WTC11 (cell line): ENCODE measurements at regions not wholly inside any gene's neighbourhood (a gene's known extent, or its start where the extent isn't known, plus 50 kb on each side); places are given as distances from the start of the nearest gene placed in this dataset.
"Not testable (repeated sequence)": the region's sequence is repeated elsewhere in the genome, so short reads cannot be mapped to it uniquely, and the experiment has no call there.

ENCODE experiments used
- ATAC-seq: fragments of 200-7000 bp; cut with Tn5 transposase; 2 replicates; pipeline ENCODE4 v1.10.0; 2021; ENCODE audit warnings: mild to moderate bottlenecking, moderate library complexity
- CTCF ChIA-PET: fragments of 300-600 bp; sonication (Branson Sonifier 250); formaldehyde crosslinking; loops from one replicate; lab custom pipeline; 2021; ENCODE audit warnings: antibody characterized with exemption; lab: Charles Lee
- POLR2A ChIA-PET: fragments of 350-600 bp; sonication (Branson Sonifier 250); formaldehyde crosslinking; loops from one replicate; lab custom pipeline; 2021; ENCODE audit warnings: antibody characterized with exemption; lab: Charles Lee
- DNase-seq: peaks from one replicate; pipeline ENCODE4 v3.0.0; 2021; ENCODE audit warnings: low spot score
- H3K27ac Mint-ChIP-seq: 2 replicates; pipeline ENCODE4 v1.8.0; 2021; ENCODE audit warnings: mixed read lengths
- H3K27me3 Mint-ChIP-seq: 2 replicates; pipeline ENCODE4 v1.8.0; 2021; ENCODE audit warnings: low read depth, mild to moderate bottlenecking, moderate library complexity, mixed read lengths
- H3K36me3 Mint-ChIP-seq: 2 replicates; pipeline ENCODE4 v1.8.0; 2021; ENCODE audit warnings: mixed read lengths
- H3K4me1 Mint-ChIP-seq: 2 replicates; pipeline ENCODE4 v1.8.0; 2022; ENCODE audit warnings: mixed read lengths
- H3K4me3 Mint-ChIP-seq: 2 replicates; pipeline ENCODE4 v1.8.0; 2021; ENCODE audit warnings: mild to moderate bottlenecking, moderate library complexity, mixed read lengths
- H3K9me3 Mint-ChIP-seq: 2 replicates; pipeline ENCODE4 v1.8.0; 2021; ENCODE audit warnings: mixed read lengths
- FOXK1 ChIP-seq: sonication (generic); formaldehyde crosslinking; IDR thresholded peaks from 2 replicates; pipeline ENCODE4 v1.8.0; 2022; ENCODE audit warnings: mild to moderate bottlenecking, moderate library complexity, missing genetic modification reagents
- FOXP1 ChIP-seq: sonication (generic); formaldehyde crosslinking; IDR thresholded peaks from 2 replicates; pipeline ENCODE4 v1.8.0; 2022; ENCODE audit warnings: missing genetic modification reagents, mild to moderate bottlenecking, moderate library complexity, borderline replicate concordance
- HMGA2 ChIP-seq: fragments of 250-450 bp; sonication (Bioruptor Pico); IDR thresholded peaks from 2 replicates; pipeline ENCODE4 v1.4.0; 2021; ENCODE audit warnings: mild to moderate bottlenecking, moderate library complexity
- JUN ChIP-seq: sonication (generic); formaldehyde crosslinking; IDR thresholded peaks from 2 replicates; pipeline ENCODE4 v1.8.0; 2023; ENCODE audit warnings: mild to moderate bottlenecking, missing genetic modification reagents
- NR2C2 ChIP-seq: sonication (generic); formaldehyde crosslinking; IDR thresholded peaks from 2 replicates; pipeline ENCODE4 v1.8.0; 2022; ENCODE audit warnings: mild to moderate bottlenecking, missing genetic modification reagents
- PRRX2 ChIP-seq: fragments of 250-450 bp; sonication (Bioruptor Pico); IDR thresholded peaks from 2 replicates; pipeline ENCODE4 v1.8.0; 2021; ENCODE audit warnings: mild to moderate bottlenecking
- ZNF219 ChIP-seq: sonication (generic); formaldehyde crosslinking; IDR thresholded peaks from 2 replicates; pipeline ENCODE4 v1.8.0; 2023; ENCODE audit warnings: missing genetic modification reagents, mild to moderate bottlenecking, borderline replicate concordance
- ZNF396 ChIP-seq: fragments of 250-450 bp; sonication (Bioruptor Pico); IDR thresholded peaks from 2 replicates; pipeline ENCODE4 v1.8.0; 2021; ENCODE audit warnings: mild to moderate bottlenecking, moderate library complexity, borderline replicate concordance
- TF ChIP-seq, protein P1 (sequence below): sonication (generic); formaldehyde crosslinking; IDR thresholded peaks from 2 replicates; pipeline ENCODE4 v1.8.0; 2022; ENCODE audit warnings: mild to moderate bottlenecking, missing genetic modification reagents
- TF ChIP-seq, protein P2 (sequence below): sonication (generic); formaldehyde crosslinking; IDR thresholded peaks from 2 replicates; pipeline ENCODE4 v1.8.0; 2022; ENCODE audit warnings: mild to moderate bottlenecking, missing genetic modification reagents
- TF ChIP-seq, protein P3 (sequence below): fragments of 250-450 bp; sonication (Bioruptor Pico); IDR thresholded peaks from 2 replicates; pipeline ENCODE4 v1.8.0; 2021; ENCODE audit warnings: mild to moderate bottlenecking
- TF ChIP-seq, protein P4 (sequence below): fragments of 250-450 bp; sonication (Bioruptor Pico); IDR thresholded peaks from 2 replicates; pipeline ENCODE4 v1.9.0; 2021; ENCODE audit warnings: mild to moderate bottlenecking
- TF ChIP-seq, protein P5 (sequence below): fragments of 250-450 bp; sonication (Bioruptor Pico); IDR thresholded peaks from 2 replicates; pipeline ENCODE4 v1.9.0; 2021; ENCODE audit warnings: moderate library complexity, mild to moderate bottlenecking, inconsistent platforms, borderline replicate concordance
- TF ChIP-seq, protein P6 (sequence below): fragments of 250-450 bp; sonication (Bioruptor Pico); IDR thresholded peaks from 2 replicates; pipeline ENCODE4 v1.9.0; 2021; ENCODE audit warnings: mild to moderate bottlenecking, borderline replicate concordance
- TF ChIP-seq, protein P7 (sequence below): fragments of 250-450 bp; sonication (Bioruptor Pico); IDR thresholded peaks from 2 replicates; pipeline ENCODE4 v1.9.0; 2021; ENCODE audit warnings: mild to moderate bottlenecking
- TF ChIP-seq, protein P8 (sequence below): fragments of 200-600 bp; IDR thresholded peaks from 2 replicates; pipeline ENCODE4 v1.8.0; 2022; ENCODE audit warnings: antibody characterized with exemption
- TF ChIP-seq, protein P9 (sequence below): sonication (generic); formaldehyde crosslinking; IDR thresholded peaks from 2 replicates; pipeline ENCODE4 v1.8.1; 2023; ENCODE audit warnings: mild to moderate bottlenecking, moderate library complexity, missing genetic modification reagents

DNA sequence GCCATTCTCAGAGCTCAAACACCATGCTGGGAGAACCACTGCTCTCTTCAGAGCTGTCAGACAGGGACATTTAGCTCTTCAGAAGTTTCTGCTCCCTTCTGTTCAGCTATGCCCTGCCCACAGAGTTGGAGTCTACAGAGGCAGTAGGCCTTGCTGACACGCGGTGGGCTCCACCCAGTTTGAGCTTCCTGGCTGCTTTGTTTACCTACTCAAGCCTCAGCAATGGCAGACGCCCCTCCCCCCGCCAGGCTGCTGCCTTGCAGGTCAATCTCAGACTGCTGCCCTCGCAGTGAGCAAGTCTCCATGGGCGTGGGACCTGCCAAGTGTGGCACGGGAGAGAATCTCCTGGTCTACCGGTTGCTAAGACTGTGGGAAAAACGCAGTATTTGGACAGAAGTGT, 93.8 kb upstream of the ZC3H12A start:
- peak; percentile 40 for DNase-seq
- H3K27me3 Mint-ChIP-seq, result peaks cover 38% of the 10 kb centered on the region
- CTCF ChIA-PET, result interaction anchor here (1.0 to 1.8 kb wide), 3 partner anchors 15 to 54 kb away, joined by 3 to 5 read pairs (median 3); no protein-coding TSS in a partner anchor
- H3K36me3 Mint-ChIP-seq, H3K4me1 Mint-ChIP-seq, POLR2A ChIA-PET, H3K27ac Mint-ChIP-seq: not testable (repeated sequence)
- TF ChIP-seq, protein P1, sequence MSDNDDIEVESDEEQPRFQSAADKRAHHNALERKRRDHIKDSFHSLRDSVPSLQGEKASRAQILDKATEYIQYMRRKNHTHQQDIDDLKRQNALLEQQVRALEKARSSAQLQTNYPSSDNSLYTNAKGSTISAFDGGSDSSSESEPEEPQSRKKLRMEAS (CRISPR knock-in tag), result peak; percentile 59; the same call in 1 of the 2 replicates
- TF ChIP-seq, protein P2, sequence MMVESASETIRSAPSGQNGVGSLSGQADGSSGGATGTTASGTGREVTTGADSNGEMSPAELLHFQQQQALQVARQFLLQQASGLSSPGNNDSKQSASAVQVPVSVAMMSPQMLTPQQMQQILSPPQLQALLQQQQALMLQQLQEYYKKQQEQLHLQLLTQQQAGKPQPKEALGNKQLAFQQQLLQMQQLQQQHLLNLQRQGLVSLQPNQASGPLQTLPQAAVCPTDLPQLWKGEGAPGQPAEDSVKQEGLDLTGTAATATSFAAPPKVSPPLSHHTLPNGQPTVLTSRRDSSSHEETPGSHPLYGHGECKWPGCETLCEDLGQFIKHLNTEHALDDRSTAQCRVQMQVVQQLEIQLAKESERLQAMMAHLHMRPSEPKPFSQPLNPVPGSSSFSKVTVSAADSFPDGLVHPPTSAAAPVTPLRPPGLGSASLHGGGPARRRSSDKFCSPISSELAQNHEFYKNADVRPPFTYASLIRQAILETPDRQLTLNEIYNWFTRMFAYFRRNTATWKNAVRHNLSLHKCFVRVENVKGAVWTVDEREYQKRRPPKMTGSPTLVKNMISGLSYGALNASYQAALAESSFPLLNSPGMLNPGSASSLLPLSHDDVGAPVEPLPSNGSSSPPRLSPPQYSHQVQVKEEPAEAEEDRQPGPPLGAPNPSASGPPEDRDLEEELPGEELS (CRISPR knock-in tag), result 0 out of 2 replicates have a peak, but pooled peaks have one; percentile 23
- peak; percentile 84 for TF ChIP-seq FOXK1 (CRISPR knock-in tag)
- TF ChIP-seq, all 79 proteins: peak for 3; not testable (repeated sequence) for 76
- H3K9me3 Mint-ChIP-seq, H3K4me3 Mint-ChIP-seq, ATAC-seq: not testable (repeated sequence)

DNA sequence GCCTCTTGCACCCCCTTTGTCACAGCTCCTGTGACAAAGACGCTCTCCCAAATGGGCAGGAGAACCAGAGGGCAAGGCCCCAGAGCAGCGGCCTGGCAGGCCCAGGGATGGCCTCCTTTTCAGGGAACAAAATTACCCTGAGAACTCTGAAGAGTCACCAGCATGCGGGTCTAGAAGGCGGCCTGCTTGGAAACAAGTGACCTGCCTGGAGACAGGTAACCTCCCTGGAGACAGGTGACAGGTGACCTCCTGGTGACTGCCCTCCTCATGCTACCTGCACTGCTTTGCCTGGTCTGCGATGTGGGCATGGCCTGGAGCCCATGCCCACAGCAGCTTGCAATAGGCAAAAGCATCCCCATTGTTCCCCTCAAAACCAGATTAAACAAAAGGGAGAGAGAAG, 86.5 kb upstream of the ZC3H12A start:
- CTCF ChIA-PET, result interaction anchor here (0.9 to 1.1 kb wide), 3 partner anchors 8 to 47 kb away, joined by 3 to 5 read pairs (median 5); no protein-coding TSS in a partner anchor
- Mint-ChIP-seq H3K27ac (no peak overlapping the region), H3K27me3 (no peaks in the 10 kb centered on the region), H3K9me3 (no peaks in the 10 kb centered on the region), H3K36me3 (no peaks in the 10 kb centered on the region), H3K4me3 (no peak overlapping the region), H3K4me1 (peaks cover 15% of the 10 kb centered on the region)
- ATAC-seq, result no peak
- POLR2A ChIA-PET, result no interaction called here
- DNase-seq, result no peak
- TF ChIP-seq PRRX2 (CRISPR knock-in tag), result no peak
- TF ChIP-seq, protein P3, sequence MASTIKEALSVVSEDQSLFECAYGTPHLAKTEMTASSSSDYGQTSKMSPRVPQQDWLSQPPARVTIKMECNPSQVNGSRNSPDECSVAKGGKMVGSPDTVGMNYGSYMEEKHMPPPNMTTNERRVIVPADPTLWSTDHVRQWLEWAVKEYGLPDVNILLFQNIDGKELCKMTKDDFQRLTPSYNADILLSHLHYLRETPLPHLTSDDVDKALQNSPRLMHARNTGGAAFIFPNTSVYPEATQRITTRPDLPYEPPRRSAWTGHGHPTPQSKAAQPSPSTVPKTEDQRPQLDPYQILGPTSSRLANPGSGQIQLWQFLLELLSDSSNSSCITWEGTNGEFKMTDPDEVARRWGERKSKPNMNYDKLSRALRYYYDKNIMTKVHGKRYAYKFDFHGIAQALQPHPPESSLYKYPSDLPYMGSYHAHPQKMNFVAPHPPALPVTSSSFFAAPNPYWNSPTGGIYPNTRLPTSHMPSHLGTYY, result no peak
- TF ChIP-seq FOXK1 (CRISPR knock-in tag), result no peak
- no peak for TF ChIP-seq JUN (CRISPR knock-in tag)
- TF ChIP-seq, protein P4, sequence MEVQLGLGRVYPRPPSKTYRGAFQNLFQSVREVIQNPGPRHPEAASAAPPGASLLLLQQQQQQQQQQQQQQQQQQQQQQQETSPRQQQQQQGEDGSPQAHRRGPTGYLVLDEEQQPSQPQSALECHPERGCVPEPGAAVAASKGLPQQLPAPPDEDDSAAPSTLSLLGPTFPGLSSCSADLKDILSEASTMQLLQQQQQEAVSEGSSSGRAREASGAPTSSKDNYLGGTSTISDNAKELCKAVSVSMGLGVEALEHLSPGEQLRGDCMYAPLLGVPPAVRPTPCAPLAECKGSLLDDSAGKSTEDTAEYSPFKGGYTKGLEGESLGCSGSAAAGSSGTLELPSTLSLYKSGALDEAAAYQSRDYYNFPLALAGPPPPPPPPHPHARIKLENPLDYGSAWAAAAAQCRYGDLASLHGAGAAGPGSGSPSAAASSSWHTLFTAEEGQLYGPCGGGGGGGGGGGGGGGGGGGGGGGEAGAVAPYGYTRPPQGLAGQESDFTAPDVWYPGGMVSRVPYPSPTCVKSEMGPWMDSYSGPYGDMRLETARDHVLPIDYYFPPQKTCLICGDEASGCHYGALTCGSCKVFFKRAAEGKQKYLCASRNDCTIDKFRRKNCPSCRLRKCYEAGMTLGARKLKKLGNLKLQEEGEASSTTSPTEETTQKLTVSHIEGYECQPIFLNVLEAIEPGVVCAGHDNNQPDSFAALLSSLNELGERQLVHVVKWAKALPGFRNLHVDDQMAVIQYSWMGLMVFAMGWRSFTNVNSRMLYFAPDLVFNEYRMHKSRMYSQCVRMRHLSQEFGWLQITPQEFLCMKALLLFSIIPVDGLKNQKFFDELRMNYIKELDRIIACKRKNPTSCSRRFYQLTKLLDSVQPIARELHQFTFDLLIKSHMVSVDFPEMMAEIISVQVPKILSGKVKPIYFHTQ, result no peak
- TF ChIP-seq, protein P5, sequence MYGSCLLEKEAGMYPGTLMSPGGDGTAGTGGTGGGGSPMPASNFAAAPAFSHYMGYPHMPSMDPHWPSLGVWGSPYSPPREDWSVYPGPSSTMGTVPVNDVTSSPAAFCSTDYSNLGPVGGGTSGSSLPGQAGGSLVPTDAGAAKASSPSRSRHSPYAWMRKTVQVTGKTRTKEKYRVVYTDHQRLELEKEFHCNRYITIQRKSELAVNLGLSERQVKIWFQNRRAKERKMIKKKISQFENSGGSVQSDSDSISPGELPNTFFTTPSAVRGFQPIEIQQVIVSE (CRISPR knock-in tag), result no peak
- TF ChIP-seq, protein P6, sequence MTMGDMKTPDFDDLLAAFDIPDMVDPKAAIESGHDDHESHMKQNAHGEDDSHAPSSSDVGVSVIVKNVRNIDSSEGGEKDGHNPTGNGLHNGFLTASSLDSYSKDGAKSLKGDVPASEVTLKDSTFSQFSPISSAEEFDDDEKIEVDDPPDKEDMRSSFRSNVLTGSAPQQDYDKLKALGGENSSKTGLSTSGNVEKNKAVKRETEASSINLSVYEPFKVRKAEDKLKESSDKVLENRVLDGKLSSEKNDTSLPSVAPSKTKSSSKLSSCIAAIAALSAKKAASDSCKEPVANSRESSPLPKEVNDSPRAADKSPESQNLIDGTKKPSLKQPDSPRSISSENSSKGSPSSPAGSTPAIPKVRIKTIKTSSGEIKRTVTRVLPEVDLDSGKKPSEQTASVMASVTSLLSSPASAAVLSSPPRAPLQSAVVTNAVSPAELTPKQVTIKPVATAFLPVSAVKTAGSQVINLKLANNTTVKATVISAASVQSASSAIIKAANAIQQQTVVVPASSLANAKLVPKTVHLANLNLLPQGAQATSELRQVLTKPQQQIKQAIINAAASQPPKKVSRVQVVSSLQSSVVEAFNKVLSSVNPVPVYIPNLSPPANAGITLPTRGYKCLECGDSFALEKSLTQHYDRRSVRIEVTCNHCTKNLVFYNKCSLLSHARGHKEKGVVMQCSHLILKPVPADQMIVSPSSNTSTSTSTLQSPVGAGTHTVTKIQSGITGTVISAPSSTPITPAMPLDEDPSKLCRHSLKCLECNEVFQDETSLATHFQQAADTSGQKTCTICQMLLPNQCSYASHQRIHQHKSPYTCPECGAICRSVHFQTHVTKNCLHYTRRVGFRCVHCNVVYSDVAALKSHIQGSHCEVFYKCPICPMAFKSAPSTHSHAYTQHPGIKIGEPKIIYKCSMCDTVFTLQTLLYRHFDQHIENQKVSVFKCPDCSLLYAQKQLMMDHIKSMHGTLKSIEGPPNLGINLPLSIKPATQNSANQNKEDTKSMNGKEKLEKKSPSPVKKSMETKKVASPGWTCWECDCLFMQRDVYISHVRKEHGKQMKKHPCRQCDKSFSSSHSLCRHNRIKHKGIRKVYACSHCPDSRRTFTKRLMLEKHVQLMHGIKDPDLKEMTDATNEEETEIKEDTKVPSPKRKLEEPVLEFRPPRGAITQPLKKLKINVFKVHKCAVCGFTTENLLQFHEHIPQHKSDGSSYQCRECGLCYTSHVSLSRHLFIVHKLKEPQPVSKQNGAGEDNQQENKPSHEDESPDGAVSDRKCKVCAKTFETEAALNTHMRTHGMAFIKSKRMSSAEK, result no peak
- no peak for TF ChIP-seq NR2C2 (CRISPR knock-in tag)
- TF ChIP-seq, protein P7, sequence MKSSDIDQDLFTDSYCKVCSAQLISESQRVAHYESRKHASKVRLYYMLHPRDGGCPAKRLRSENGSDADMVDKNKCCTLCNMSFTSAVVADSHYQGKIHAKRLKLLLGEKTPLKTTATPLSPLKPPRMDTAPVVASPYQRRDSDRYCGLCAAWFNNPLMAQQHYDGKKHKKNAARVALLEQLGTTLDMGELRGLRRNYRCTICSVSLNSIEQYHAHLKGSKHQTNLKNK, result no peak
- TF ChIP-seq, protein P8, sequence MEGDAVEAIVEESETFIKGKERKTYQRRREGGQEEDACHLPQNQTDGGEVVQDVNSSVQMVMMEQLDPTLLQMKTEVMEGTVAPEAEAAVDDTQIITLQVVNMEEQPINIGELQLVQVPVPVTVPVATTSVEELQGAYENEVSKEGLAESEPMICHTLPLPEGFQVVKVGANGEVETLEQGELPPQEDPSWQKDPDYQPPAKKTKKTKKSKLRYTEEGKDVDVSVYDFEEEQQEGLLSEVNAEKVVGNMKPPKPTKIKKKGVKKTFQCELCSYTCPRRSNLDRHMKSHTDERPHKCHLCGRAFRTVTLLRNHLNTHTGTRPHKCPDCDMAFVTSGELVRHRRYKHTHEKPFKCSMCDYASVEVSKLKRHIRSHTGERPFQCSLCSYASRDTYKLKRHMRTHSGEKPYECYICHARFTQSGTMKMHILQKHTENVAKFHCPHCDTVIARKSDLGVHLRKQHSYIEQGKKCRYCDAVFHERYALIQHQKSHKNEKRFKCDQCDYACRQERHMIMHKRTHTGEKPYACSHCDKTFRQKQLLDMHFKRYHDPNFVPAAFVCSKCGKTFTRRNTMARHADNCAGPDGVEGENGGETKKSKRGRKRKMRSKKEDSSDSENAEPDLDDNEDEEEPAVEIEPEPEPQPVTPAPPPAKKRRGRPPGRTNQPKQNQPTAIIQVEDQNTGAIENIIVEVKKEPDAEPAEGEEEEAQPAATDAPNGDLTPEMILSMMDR, result no peak
- TF ChIP-seq, protein P9, sequence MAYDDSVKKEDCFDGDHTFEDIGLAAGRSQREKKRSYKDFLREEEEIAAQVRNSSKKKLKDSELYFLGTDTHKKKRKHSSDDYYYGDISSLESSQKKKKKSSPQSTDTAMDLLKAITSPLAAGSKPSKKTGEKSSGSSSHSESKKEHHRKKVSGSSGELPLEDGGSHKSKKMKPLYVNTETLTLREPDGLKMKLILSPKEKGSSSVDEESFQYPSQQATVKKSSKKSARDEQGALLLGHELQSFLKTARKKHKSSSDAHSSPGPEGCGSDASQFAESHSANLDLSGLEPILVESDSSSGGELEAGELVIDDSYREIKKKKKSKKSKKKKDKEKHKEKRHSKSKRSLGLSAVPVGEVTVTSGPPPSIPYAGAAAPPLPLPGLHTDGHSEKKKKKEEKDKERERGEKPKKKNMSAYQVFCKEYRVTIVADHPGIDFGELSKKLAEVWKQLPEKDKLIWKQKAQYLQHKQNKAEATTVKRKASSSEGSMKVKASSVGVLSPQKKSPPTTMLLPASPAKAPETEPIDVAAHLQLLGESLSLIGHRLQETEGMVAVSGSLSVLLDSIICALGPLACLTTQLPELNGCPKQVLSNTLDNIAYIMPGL (CRISPR knock-in tag), result no peak
- TF ChIP-seq ZNF396 (CRISPR knock-in tag), result no peak
- TF ChIP-seq ZNF219 (CRISPR knock-in tag), result no peak
- TF ChIP-seq FOXP1, result no peak
- TF ChIP-seq HMGA2 (CRISPR knock-in tag), result no peak
